ENCODE measurements at regions not wholly inside any gene's neighbourhood (a gene's known extent, or its start where the extent isn't known, plus 50 kb on each side); places are given as distances from the start of the nearest gene placed in this dataset.

- no peak for FAIRE-seq
These were observed 1142.1 kb upstream of the PRMT6 start for GRCh38 chr1:105914403-105914802.

GRCh38 chr1:105934806-105935205, 1121.7 kb upstream of the PRMT6 start:
- no peak for FAIRE-seq

GRCh38 chr1:105964879-105965278, 1091.6 kb upstream of the PRMT6 start:
- FAIRE-seq, result no peak

GRCh38 chr1:105997516-105997915, 1059.0 kb upstream of the PRMT6 start:
- FAIRE-seq, result no peak

- peak; percentile 91 for FAIRE-seq
These were observed 1034.1 kb upstream of the PRMT6 start for GRCh38 chr1:106022312-106022902.

GRCh38 chr1:106027871-106028270, 1028.6 kb upstream of the PRMT6 start:
- no peak for FAIRE-seq

GRCh38 chr1:106037526-106037925, 1018.9 kb upstream of the PRMT6 start:
- FAIRE-seq, result no peak

GRCh38 chr1:106038260-106038659, 1018.2 kb upstream of the PRMT6 start:
- no peak for FAIRE-seq

GRCh38 chr1:106043971-106044370, 1012.5 kb upstream of the PRMT6 start:
- FAIRE-seq, result no peak

- no peak for FAIRE-seq
These were observed 1009.3 kb upstream of the PRMT6 start for GRCh38 chr1:106047210-106047609.

GRCh38 chr1:106049595-106049994, 1006.9 kb upstream of the PRMT6 start:
- no peak for FAIRE-seq

GRCh38 chr1:106055855-106056254, 1000.6 kb upstream of the PRMT6 start:
- no peak for FAIRE-seq

- no peak for FAIRE-seq
These were observed 994.6 kb upstream of the PRMT6 start for GRCh38 chr1:106061586-106062495.

- FAIRE-seq, result no peak
These were observed 993.0 kb upstream of the PRMT6 start for GRCh38 chr1:106063510-106063909.

GRCh38 chr1:106072909-106073600, 983.4 kb upstream of the PRMT6 start:
- no peak for FAIRE-seq

- FAIRE-seq, result no peak
These were observed 975.7 kb upstream of the PRMT6 start for GRCh38 chr1:106080608-106081325.

GRCh38 chr1:106111044-106111443, 945.4 kb upstream of the PRMT6 start:
- FAIRE-seq, result no peak

GRCh38 chr1:106113851-106114250, 942.6 kb upstream of the PRMT6 start:
- no peak for FAIRE-seq

GRCh38 chr1:106120789-106121188, 935.7 kb upstream of the PRMT6 start:
- no peak for FAIRE-seq

- no peak for FAIRE-seq
These were observed 934.7 kb upstream of the PRMT6 start for GRCh38 chr1:106121728-106122127.

- no peak for FAIRE-seq
These were observed 921.9 kb upstream of the PRMT6 start for GRCh38 chr1:106134561-106134960.

- FAIRE-seq, result no peak
These were observed 883.4 kb upstream of the PRMT6 start for GRCh38 chr1:106173101-106173500.

- FAIRE-seq, result no peak
These were observed 877.7 kb upstream of the PRMT6 start for GRCh38 chr1:106178791-106179190.
